ENCODE measurements at regions not wholly inside any gene's neighbourhood (a gene's known extent, or its start where the extent isn't known, plus 50 kb on each side); places are given as distances from the start of the nearest gene placed in this dataset. TPM values are rescaled to one million over a fixed set of nuclear protein-coding genes. Genes with fewer than 3 reads are reported as not detected.

Small RNA genes lying in the stretch of these regions (microRNA-seq; reads per million reads assigned to microRNA genes)
- not detected for gene RF00561 (ENCODE audit: insufficient read depth, insufficient read length)

Small RNA genes lying in the stretch of these regions (small RNA-seq; reads per million reads assigned to genes)
- gene RF00561: 0 reads per million in 5 experiments

Measured in IMR-90 (cell line).